ENCODE measurements at regions not wholly inside any gene's neighbourhood (a gene's known extent, or its start where the extent isn't known, plus 50 kb on each side); places are given as distances from the start of the nearest gene placed in this dataset.

DNA sequence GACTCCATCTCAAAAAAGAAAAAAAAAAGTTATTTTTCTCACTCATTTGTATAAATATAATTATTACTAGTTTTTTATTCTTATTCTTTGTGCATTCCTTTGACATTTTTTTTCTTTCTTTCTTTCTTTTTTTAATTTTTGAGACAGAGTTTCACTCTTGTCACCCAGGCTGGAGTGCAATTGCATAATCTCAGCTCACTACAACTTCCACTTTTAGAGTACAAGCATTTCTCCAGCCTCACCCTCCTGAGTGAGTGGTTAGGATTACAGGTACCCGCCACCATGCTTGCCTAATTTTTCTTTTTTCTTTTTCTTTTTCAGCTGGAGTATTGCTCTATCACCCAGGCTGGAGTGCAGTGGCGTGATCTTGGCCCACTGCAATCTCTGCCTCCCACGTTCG lies 51.4 kb upstream of the JARID2 start:
- DNase-seq, result no peak
- TF ChIP-seq, protein P1, sequence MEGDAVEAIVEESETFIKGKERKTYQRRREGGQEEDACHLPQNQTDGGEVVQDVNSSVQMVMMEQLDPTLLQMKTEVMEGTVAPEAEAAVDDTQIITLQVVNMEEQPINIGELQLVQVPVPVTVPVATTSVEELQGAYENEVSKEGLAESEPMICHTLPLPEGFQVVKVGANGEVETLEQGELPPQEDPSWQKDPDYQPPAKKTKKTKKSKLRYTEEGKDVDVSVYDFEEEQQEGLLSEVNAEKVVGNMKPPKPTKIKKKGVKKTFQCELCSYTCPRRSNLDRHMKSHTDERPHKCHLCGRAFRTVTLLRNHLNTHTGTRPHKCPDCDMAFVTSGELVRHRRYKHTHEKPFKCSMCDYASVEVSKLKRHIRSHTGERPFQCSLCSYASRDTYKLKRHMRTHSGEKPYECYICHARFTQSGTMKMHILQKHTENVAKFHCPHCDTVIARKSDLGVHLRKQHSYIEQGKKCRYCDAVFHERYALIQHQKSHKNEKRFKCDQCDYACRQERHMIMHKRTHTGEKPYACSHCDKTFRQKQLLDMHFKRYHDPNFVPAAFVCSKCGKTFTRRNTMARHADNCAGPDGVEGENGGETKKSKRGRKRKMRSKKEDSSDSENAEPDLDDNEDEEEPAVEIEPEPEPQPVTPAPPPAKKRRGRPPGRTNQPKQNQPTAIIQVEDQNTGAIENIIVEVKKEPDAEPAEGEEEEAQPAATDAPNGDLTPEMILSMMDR (IDR thresholded peaks at IDR 0.05), result no peak
- no peaks in the 10 kb centered on the region for H3K9me3 ChIP-seq
- H3K27me3 ChIP-seq, result no peaks in the 10 kb centered on the region
- peaks cover 0 to 18% (median 0%) of the 10 kb centered on the region in 9 donors for H3K4me1 ChIP-seq
- no peak for ATAC-seq
- H3K36me3 ChIP-seq, result no peaks in the 10 kb centered on the region
- intact Hi-C loops (cut with DNase I), result no loop called here
- H3K4me3 ChIP-seq, result no peak overlapping the region
- H3K27ac ChIP-seq, result no peak overlapping the region
- 91 to 93% methylated on average over 4 of the region's 4 CpGs for WGBS, 2 donors
